ENCODE measurements at regions not wholly inside any gene's neighbourhood (a gene's known extent, or its start where the extent isn't known, plus 50 kb on each side); places are given as distances from the start of the nearest gene placed in this dataset.

GRCh38 chr1:8115031-8115768 lies 89.1 kb upstream of the ERRFI1 start:
- no peak for DNase-seq (ENCODE audit: low read depth)

- no peak for DNase-seq (ENCODE audit: low read depth)
Measured at GRCh38 chr1:8113262-8114220, 87.4 kb upstream of the ERRFI1 start.

- no peak for DNase-seq (ENCODE audit: low read depth)
Measured at GRCh38 chr1:8112611-8113261, 86.6 kb upstream of the ERRFI1 start.

GRCh38 chr1:8111560-8111959 lies 85.5 kb upstream of the ERRFI1 start:
- no peak for DNase-seq (ENCODE audit: low read depth)

GRCh38 chr1:8109216-8109615 lies 83.1 kb upstream of the ERRFI1 start:
- DNase-seq (ENCODE audit: low read depth), result no peak

GRCh38 chr1:8107897-8108296 lies 81.8 kb upstream of the ERRFI1 start:
- DNase-seq (ENCODE audit: low read depth), result no peak

- no peak for DNase-seq (ENCODE audit: low read depth)
Measured at GRCh38 chr1:8104278-8105236, 78.4 kb upstream of the ERRFI1 start.

- no peak for DNase-seq (ENCODE audit: low read depth)
Measured at GRCh38 chr1:8097908-8098307, 71.8 kb upstream of the ERRFI1 start.

GRCh38 chr1:8097077-8097799 lies 71.1 kb upstream of the ERRFI1 start:
- peak; percentile 61 for DNase-seq (ENCODE audit: low read depth)

GRCh38 chr1:8096105-8097011 lies 70.2 kb upstream of the ERRFI1 start:
- peak; percentile 78 for DNase-seq (ENCODE audit: low read depth)

GRCh38 chr1:8095584-8095983 lies 69.5 kb upstream of the ERRFI1 start:
- DNase-seq (ENCODE audit: low read depth), result no peak

- no peak for DNase-seq (ENCODE audit: low read depth)
Measured at GRCh38 chr1:8094481-8095241, 68.6 kb upstream of the ERRFI1 start.

- DNase-seq (ENCODE audit: low read depth), result no peak
Measured at GRCh38 chr1:8093221-8093980, 67.3 kb upstream of the ERRFI1 start.

- no peak for DNase-seq (ENCODE audit: low read depth)
Measured at GRCh38 chr1:8092657-8093056, 66.5 kb upstream of the ERRFI1 start.

GRCh38 chr1:8091691-8092090 lies 65.6 kb upstream of the ERRFI1 start:
- DNase-seq (ENCODE audit: low read depth), result no peak

- peak; percentile 97 for DNase-seq (ENCODE audit: low read depth)
Measured at GRCh38 chr1:8090241-8090702, 64.2 kb upstream of the ERRFI1 start.

- DNase-seq (ENCODE audit: low read depth), result no peak
Measured at GRCh38 chr1:8089535-8090228, 63.6 kb upstream of the ERRFI1 start.
